ENCODE measurements at regions not wholly inside any gene's neighbourhood (a gene's known extent, or its start where the extent isn't known, plus 50 kb on each side); places are given as distances from the start of the nearest gene placed in this dataset.

DNA sequence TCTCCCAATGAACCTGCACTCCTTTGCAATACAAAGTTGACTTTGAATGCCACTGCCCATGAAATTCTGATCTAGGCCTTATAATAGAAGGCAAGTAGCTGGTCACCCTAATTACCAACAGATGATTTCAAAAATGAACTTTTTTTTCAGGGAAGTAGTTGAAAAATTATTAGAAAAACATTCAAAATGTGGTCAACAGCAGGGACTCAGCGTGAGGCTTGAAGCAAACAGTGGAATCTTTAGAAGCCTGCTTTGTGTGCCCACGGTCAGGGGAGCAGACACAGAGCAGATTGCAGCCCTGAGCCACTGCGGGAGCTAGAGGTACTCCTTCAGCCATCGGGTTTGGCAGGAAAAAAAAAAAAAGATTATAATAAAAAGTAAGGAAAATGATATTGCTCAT is 87.1 kb upstream of the HEY2 start:
- Mint-ChIP-seq H3K36me3 (ENCODE audit: unreplicated experiment) (no peaks in the 10 kb centered on the region), H3K9me3 (ENCODE audit: unreplicated experiment) (no peaks in the 10 kb centered on the region), H3K27ac (ENCODE audit: unreplicated experiment) (no peak overlapping the region), H3K4me3 (ENCODE audit: unreplicated experiment) (no peak overlapping the region), H3K4me1 (ENCODE audit: low read depth, unreplicated experiment) (peaks cover 15% of the 10 kb centered on the region), H3K27me3 (ENCODE audit: unreplicated experiment) (no peaks in the 10 kb centered on the region)
- no peak for DNase-seq
- TF ChIP-seq, protein P1, sequence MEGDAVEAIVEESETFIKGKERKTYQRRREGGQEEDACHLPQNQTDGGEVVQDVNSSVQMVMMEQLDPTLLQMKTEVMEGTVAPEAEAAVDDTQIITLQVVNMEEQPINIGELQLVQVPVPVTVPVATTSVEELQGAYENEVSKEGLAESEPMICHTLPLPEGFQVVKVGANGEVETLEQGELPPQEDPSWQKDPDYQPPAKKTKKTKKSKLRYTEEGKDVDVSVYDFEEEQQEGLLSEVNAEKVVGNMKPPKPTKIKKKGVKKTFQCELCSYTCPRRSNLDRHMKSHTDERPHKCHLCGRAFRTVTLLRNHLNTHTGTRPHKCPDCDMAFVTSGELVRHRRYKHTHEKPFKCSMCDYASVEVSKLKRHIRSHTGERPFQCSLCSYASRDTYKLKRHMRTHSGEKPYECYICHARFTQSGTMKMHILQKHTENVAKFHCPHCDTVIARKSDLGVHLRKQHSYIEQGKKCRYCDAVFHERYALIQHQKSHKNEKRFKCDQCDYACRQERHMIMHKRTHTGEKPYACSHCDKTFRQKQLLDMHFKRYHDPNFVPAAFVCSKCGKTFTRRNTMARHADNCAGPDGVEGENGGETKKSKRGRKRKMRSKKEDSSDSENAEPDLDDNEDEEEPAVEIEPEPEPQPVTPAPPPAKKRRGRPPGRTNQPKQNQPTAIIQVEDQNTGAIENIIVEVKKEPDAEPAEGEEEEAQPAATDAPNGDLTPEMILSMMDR (IDR thresholded peaks at IDR 0.05; ENCODE audit: partially characterized antibody, unreplicated experiment): no peak

DNA sequence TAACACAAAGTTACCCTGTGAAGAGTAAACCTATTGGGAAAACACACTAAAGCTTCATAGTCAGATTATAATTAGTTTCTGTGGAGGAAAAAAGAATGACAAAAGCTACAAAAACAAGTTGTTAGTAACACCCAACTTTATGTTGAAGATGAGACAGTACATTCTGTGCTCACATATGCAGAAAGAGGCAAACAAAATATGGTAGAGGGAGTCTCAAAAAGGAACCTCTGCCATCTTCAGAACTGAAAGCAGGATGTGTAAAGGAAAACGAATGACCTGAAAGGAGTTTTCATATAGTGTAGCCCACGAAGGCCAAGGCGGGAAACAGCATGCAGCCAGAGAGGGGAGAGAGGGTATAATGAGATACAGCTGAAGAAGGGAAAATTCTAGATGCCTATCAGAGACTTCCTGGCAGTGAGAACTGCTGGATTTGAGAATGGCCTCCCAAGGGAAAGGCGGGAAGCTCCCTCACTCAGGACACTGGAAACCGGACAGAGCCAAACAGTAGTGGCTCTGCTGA is 84.1 kb upstream of the HEY2 start:
- H3K9me3 Mint-ChIP-seq (ENCODE audit: unreplicated experiment): no peaks in the 10 kb centered on the region
- no peak overlapping the region for H3K4me3 Mint-ChIP-seq (ENCODE audit: unreplicated experiment)
- H3K36me3 Mint-ChIP-seq (ENCODE audit: unreplicated experiment): no peaks in the 10 kb centered on the region
- H3K27ac Mint-ChIP-seq (ENCODE audit: unreplicated experiment): no peak overlapping the region
- TF ChIP-seq, protein P1 (IDR thresholded peaks at IDR 0.05; ENCODE audit: partially characterized antibody, unreplicated experiment): no peak
- H3K27me3 Mint-ChIP-seq (ENCODE audit: unreplicated experiment): no peaks in the 10 kb centered on the region
- DNase-seq: no peak
- H3K4me1 Mint-ChIP-seq (ENCODE audit: low read depth, unreplicated experiment): peaks cover under 1% of the 10 kb centered on the region

DNA sequence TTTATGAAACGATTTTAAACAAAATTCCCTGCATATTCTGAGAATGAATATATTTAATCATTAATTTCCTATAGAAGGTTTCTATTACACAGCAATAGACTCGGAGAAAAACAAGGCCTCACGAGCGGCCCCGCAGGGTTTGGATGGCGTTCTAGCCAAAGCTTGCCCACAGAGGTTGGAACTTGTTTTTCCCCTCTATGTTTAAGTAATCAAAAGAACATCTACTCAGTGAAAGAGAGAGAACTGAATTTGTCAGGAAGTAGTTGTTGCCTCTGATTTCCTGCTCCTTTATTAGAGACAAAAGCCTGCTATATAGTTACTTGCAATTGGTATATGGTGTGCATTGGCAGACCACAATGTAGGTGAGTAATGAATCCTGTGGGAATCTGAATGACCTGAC is 82.1 kb upstream of the HEY2 start:
- no peak for DNase-seq
- Mint-ChIP-seq H3K27me3 (ENCODE audit: unreplicated experiment) (no peaks in the 10 kb centered on the region), H3K4me3 (ENCODE audit: unreplicated experiment) (no peak overlapping the region), H3K36me3 (ENCODE audit: unreplicated experiment) (no peaks in the 10 kb centered on the region), H3K4me1 (ENCODE audit: low read depth, unreplicated experiment) (peaks cover 6% of the 10 kb centered on the region), H3K9me3 (ENCODE audit: unreplicated experiment) (no peaks in the 10 kb centered on the region), H3K27ac (ENCODE audit: unreplicated experiment) (no peak overlapping the region)
- TF ChIP-seq, protein P1 (IDR thresholded peaks at IDR 0.05; ENCODE audit: partially characterized antibody, unreplicated experiment): no peak

DNA sequence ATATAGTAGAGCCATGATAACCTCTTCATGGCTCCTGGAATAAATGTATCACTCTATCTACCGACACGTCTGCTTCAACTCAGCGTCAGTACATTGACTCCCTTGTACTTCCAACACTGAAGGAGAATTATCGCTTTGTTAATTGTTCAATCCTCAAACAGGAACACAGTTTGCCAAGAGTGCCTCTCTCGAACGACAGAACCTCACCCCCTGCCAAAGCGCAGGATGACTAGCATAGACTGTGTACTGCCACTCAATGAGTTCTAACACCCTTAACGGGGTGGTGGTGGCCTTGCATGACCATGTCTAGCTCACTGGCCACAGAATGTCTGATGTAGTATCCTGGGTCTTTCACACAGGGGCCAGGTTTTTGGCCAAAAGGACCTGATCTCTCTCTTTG is 81.4 kb upstream of the HEY2 start:
- no peaks in the 10 kb centered on the region for H3K9me3 Mint-ChIP-seq (ENCODE audit: unreplicated experiment)
- H3K4me1 Mint-ChIP-seq (ENCODE audit: low read depth, unreplicated experiment): peaks cover 6% of the 10 kb centered on the region
- no peak overlapping the region for H3K4me3 Mint-ChIP-seq (ENCODE audit: unreplicated experiment)
- no peaks in the 10 kb centered on the region for H3K27me3 Mint-ChIP-seq (ENCODE audit: unreplicated experiment)
- no peaks in the 10 kb centered on the region for H3K36me3 Mint-ChIP-seq (ENCODE audit: unreplicated experiment)
- no peak for DNase-seq
- no peak overlapping the region for H3K27ac Mint-ChIP-seq (ENCODE audit: unreplicated experiment)
- TF ChIP-seq, protein P1 (IDR thresholded peaks at IDR 0.05; ENCODE audit: partially characterized antibody, unreplicated experiment): no peak

DNA sequence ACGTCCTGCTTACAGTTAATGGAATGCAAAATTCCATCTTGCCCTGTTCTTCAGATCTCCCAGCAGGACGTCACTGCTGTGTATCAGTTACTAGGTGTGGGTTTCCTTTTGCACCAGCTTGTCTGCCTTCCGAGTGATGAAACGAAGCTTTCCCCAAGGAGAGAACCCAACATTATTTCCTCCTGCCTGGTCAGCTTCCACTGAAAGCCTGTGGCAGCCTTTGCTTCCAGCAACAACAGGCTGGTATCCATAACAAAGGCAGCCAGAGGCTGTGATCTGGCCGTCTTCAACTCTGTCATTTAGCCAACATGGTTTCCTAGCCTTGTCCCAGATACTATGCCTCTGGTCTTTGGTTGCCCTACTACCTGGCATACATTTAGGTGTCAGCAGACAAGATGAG is 78.9 kb upstream of the HEY2 start:
- Mint-ChIP-seq H3K4me1 (ENCODE audit: low read depth, unreplicated experiment) (peaks cover 6% of the 10 kb centered on the region), H3K4me3 (ENCODE audit: unreplicated experiment) (no peak overlapping the region), H3K27me3 (ENCODE audit: unreplicated experiment) (no peaks in the 10 kb centered on the region), H3K9me3 (ENCODE audit: unreplicated experiment) (no peaks in the 10 kb centered on the region), H3K36me3 (ENCODE audit: unreplicated experiment) (no peaks in the 10 kb centered on the region), H3K27ac (ENCODE audit: unreplicated experiment) (peak overlapping the region; percentile 41)
- no peak for DNase-seq
- TF ChIP-seq, protein P1 (IDR thresholded peaks at IDR 0.05; ENCODE audit: partially characterized antibody, unreplicated experiment): no peak
